GM19395 (cell line): ENCODE measurements at regions not wholly inside any gene's neighbourhood (a gene's known extent, or its start where the extent isn't known, plus 50 kb on each side); places are given as distances from the start of the nearest gene placed in this dataset.
A peak's percentile ranks its signal among the peaks of the same experiment; 100 is the strongest.
"Not testable (repeated sequence)": the region's sequence is repeated elsewhere in the genome, so short reads cannot be mapped to it uniquely, and the experiment has no call there.

Experiments used
- ATAC-seq: cut with Tn5 transposase; IDR thresholded peaks from one replicate; pipeline ENCODE4 v1.9.1; 2021; ENCODE audit warnings: mild to moderate bottlenecking, moderate library complexity; ENCODE audit not compliant: unreplicated experiment

DNA sequence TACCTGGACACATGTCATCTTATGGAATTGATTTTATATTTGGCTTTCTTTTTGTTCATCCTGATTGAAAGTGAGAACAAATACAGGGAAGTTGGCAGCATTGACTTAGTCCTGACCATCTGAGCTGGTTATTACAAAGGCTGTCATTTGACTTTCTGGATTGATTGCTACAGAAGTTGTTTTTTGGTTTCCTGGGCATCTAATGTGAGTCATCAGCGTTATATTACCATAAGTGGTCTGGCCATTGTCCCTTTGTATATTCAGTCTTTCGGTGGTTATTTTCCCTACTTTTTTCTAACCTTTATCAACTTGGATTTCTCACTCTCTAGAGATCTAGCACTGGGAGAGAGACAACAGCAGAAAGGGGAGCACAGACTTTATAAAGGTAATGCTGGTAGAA, 1646.5 kb downstream of the MRPL39 start:
- no peak for ATAC-seq

DNA sequence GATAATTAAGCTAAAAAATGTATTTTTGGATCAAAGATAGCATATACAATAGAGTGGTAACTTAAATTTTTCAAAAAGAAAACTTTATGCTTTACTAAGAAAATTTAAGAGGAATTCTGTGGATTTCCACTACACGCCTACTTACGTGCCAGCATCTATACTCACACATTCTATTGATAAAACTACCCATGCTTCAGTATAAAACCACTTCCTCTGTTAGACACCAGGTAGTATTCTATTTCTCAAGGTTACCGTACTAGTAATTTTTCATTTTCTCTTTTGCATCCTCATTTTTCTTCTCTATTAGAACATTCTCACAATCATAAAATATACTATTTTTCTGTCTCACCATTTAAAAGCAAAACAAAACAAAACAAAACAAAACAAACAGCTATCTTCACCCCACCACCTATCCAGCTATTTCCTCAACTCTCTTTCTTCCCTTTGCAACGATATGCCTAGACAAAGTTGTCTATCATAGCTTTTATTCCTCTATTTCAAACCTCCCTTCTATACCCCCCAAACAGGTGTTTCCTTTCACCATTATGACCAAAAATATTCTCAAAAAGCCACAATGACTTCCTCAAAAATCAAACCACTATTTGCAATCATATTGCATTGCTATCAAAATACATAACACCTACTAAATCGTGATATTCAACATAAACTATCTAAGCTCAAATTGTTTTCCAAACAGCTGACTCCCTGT, 1652.0 kb downstream of the MRPL39 start:
- ATAC-seq = no peak

DNA sequence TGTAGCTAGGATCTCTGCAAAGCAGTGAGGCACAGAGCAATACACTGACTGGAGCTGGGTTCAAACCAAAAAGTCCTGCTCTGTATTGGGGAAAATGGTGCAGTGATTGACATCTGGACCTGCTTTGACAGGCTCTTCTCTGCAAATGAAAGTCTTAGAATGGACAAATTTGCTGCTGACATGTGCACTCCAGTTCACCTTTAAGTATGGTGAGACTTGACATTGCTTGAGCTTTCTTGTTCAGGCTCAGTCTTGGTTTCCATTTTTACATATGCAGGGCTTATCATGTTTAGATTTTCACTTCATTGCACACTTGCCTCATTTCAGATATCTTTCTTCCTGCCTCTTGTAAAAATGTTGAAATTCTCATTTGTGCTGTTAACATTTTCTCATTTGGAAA, 1655.0 kb downstream of the MRPL39 start:
- ATAC-seq = no peak

DNA sequence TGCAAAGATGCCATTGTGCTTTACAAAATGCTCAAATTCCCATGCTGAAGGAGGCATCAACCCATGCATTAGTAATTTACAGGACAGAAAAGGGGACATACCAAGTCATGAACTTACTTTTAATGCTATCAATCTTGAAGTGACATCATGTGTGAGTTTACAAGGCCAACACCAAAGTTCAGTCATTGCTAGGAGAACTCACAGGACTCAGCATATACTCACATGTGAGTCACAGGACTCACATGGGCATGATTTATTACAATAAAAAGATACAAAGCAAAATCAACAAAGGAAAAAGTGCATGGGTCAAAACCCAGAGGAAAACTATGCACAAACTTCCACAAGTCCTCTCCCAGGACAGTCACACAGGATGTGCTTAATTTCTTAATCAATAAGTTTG, 1656.0 kb downstream of the MRPL39 start:
- no peak for ATAC-seq

DNA sequence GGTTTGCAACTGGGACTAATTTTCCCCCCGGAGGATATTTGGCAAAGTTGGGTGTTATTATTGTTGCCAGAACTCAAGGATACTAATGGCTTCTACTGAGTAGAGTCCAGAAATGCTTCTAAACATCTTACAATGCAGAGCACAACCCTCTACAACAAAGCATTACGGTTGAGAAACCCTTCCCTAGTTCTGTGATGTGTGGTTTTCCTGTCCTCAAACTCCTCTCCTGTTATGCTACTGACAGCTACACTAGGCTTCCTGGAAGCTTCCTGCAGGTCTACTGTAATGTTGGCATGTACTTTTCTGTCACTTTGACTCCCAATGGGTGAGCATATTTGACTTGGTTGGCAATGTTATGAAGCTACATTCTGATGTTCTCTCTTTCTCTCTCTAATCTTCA, 1656.9 kb downstream of the MRPL39 start:
- no peak for ATAC-seq

DNA sequence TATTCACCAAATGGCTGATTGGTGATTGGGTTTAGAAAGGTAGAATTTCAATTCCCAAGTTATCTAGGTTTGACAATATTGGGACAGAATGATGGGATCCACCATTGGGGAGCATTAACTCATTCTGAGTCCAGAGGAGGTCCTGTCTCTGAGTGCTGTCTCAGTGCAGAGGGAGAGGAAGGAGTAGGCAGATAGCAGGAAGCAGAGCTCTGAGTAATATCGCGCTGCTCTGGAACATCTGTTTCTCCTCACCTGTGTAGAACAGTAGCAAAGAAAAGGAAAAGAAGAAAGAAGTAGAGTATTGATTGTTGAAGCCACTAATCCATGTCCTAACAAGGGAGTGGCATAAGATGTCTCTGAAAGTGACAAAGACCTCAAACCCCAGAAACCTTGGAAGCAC, 1657.8 kb downstream of the MRPL39 start:
- ATAC-seq = no peak

DNA sequence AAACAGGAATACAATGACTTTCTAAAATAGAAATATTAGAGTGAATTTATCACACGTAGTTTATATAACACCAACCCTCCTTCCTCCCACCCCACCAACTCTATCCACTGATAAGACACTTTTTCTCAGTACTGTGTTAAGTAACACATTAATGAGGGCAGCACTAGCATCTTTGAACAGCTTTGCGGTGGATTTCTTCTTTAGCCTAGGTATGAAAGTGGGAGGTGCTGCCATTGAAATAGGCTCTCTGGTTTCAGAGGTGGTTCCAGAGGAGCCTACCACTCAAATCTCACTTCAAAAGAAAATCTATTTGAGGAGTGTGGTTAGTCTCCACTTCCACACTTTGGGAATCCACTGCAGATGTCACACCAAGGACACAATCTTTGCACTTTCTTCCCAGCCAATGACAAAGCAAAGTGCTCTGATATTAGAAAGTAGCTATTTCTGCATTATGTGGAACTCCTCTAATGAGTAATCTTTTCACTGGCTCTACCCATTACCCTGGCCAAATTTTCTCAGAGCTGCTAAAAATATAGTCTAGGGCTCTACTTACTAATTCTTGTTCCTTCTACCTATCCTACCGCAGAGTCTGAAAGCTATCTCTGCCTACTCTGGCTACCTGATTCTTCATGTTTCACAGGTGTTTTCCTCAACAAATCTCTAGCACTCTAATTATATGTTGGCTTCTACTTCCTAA, 1667.8 kb downstream of the MRPL39 start:
- ATAC-seq = peak; percentile 54

DNA sequence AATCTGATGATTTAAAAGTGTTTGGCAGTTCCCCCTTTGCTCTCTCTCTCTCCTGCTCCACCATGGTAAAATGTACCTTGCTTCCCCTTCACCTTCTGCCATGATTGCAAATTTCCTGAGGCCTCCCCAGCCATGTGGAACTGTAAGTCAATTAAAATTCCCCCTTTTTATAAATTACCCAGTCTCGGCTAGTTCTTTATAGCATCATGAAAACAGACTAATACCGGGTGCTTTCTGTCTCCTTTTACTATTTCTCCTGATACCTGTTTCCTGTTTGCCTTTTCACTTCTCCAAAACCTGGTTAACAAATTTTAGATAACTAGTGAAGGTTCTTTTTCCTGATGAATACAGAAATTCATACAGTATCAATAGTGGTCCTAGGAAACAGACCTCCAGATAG, 1670.3 kb downstream of the MRPL39 start:
- no peak for ATAC-seq

DNA sequence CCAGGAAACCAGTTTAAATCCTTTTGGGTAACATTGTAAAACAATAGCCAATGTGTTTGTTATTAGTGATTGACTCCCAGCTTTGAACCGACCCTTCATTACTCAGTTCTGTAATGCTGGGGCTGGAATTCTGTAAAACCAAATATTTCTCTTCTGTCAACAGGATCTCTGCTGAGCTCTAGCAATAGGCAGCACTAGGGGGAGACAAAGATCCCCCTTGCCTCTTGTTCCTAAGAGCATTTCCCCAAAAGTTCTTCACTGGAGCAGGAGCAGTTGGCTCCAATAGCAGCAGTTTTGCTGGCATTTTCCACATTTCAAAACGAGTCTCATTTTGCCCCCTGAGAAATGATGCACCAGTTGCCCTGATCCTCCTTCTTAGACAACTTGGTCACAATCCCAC, 1671.1 kb downstream of the MRPL39 start:
- ATAC-seq = no peak

DNA sequence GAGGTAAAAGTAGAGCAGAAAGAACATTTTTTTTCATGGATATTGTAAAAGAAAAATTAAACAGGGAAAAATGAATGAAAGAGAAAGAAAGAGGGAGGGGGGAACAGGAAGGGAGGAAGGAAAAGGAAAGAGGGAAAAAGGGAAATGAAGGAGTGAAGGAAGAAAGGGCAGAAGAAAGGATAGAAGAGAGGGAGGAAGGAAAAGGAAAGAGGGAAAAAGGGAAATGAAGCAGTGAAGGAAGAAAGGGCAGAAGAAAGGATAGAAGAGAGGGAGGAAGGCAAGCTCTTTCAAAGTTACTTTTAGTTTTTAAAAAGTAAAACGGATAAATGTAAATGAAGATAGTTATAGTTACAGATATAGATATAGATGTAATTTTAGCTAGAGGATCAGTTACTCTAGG, 1676.7 kb downstream of the MRPL39 start:
- ATAC-seq = no peak

DNA sequence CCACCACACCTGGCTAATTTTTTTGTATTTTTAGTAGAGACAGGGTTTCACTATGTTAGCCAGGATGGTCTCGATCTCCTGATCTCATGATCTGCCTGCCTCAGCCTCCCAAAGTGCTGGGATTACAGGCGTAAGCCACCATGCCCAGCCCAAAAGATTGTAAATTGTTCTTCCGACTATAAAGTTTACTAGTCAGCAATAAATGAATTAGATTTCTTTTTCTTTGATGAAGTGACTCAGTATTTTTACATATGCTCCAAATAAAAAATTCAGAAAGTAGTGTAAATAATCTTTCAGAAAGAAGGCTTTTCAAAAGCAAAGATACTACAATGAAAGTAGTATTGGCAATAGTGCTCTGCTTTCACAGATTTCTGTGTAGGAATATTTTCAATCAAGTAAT, 1680.9 kb downstream of the MRPL39 start:
- not testable (repeated sequence) for ATAC-seq

DNA sequence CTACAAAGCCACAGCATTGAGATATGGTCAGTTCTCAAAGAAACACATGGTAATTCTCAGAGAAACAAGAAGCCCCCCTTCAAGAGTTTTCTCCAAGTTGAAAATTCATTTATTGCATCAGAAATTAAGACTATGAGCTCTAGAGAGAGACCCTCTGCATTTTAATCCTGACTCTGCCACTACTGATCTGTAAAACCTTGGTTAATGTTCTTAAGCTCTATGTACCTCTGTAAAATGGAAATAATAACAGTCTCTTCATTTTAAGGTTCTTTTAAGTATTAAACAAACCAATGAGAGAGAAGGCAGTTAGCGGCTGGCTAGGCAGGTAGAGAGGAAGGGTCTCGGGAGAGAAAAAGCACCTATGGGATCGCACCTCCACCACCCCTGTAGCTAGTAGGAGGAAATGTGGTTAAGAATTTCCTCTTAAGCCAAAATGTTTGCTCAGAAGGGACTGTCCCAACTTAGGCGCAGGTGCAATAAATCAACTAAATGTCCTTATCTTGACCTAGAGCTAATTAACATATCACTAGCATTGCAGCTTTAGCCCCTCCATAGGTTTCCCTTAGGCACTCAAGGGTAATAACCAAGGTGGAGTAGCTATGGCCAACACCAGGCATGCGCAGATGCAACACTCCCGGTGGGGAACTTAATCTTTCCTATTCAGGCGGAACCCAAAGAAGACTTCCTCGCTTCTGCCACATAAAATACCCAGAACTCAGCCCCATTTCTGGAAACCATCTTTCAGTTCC, 1685.4 kb downstream of the MRPL39 start:
- no peak for ATAC-seq

DNA sequence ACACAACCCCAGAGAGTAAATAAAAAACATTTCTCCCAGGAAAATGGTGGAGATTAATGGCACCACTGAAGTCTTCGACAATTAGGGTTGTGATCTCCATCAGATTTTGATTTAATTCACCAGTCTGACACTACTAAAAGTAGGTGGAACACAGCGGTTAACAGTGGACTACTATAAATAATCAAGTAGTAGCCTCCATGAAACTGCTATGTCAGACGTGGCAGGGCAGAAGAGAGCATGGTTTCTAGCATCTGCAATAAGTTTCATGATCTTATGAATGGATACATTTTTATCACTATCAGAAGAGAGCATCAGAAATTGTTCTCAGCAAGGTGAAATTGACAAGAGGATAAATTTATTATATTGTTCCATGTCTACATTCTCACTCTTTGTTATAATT, 1706.6 kb downstream of the MRPL39 start:
- no peak for ATAC-seq

DNA sequence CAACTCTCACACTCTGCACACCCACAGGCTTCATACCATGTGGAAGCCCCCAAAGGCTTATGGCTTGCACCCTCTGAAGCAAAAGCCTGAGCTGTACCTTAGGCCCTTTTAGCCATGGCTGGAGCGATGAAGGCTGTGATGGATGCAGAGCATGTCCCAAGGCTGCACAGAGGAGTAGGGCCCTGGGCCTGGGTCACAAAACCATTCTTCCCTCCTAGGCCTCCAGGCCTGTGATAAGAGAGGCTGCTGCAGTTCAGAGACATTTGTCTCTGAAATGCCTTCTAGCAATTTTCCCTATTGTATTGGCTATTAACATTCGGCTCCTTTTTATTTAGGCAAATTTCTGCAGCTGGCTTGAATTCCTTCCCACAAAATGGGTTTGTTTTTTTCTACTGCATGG, 1707.7 kb downstream of the MRPL39 start:
- ATAC-seq = no peak

DNA sequence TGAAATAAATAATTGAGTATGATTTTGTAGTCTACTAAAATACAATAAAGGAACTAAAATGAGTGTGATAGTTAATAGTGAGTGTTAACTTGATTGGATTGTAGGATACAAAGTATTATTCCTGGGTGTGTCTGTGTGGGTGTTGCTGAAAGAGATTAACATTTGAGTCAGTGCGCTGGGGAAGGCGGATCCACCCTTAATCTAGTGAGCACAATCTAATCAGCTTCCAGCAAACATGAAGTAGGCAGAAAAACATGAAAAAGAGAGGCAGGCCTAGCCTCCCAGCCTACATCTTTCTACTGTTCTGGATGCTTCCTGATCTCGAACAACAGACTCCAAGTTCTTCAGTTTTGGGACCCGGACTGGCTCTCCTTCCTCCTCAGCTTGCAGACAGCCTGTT, 1716.6 kb downstream of the MRPL39 start:
- ATAC-seq = no peak

DNA sequence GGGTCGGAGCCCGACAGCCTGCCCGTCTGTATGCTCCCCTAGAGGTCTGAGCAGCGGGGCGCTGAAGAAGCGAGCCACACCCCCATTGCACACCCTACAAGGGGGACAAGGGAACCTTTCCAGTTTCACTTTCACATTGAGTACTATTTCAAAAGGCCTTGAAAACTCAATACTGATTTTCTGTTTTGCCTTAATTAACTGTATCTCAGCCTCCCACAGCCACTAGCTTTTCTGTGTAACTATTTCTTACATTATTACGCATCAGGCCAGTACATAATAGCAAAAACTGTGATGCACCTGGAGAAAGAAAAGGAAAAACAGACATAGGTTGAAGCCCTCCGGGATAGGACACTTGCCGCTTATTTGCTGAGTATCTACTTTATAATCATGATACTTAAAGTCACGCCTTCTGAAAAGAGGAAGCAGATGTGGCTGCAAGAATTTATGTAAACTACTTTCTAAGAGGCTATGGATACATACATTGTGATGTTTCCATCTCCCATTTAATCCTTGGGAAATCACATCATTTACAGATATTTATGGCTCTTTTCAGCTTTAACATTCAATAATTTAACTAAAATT, 1719.5 kb downstream of the MRPL39 start:
- ATAC-seq = peak; percentile 90

DNA sequence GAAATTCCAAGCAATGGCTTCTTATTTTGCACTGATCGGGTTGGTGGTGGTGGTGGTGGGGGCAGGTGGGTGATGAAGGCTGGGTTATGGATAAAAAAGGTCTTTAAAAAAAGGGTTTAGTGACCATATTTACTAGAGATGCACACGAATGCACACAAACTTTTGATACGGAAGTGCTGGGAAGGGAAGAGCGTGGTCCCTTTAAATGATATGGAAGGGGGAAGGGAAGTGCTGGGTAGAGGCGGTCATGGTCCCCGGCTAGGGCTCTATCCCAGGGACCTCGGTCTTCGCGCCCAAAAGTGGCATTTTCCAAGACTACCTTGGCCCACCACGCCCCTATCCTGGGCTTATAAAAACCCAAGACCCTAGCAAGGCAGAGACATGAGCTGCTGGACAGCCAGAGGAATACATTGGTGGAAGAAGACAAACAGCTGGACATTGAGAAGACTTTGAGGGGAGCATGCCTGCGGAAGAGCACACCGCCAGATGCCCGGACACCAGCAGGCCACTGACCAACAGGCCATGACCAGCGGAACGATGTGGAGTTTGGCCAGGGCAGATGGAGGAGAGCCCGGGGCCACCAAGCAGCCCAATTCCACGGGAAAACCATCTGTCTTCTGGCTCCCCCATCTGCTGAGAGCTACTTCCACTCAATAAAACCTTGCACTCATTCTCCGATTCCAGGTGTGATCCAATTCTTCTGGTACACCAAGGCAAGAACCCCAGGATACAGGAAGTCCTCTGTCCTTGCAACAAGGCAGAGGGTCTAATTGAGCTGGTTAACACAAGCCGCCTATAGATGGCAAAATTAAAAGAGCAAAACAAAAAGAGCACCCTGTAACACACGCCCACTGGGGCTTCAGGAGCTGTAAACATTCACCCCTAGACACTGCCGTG, 1720.2 kb downstream of the MRPL39 start:
- ATAC-seq = no peak

DNA sequence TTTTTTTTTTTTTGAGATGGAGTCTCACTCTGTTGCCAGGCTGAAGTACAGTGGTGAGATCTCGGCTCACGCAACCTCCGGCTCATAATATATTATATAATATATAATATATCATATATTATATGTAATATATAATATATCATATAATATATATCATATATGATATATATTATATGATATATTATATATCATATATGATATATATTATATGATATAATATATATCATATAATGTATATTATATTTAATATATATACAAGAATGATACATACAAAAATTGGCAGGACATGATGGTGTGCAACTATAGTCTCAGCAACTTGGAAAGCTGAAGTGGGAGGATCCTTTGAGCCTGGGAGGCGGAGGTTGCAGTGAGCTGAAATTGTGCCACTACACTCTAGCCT, 1725.5 kb downstream of the MRPL39 start:
- no peak for ATAC-seq

DNA sequence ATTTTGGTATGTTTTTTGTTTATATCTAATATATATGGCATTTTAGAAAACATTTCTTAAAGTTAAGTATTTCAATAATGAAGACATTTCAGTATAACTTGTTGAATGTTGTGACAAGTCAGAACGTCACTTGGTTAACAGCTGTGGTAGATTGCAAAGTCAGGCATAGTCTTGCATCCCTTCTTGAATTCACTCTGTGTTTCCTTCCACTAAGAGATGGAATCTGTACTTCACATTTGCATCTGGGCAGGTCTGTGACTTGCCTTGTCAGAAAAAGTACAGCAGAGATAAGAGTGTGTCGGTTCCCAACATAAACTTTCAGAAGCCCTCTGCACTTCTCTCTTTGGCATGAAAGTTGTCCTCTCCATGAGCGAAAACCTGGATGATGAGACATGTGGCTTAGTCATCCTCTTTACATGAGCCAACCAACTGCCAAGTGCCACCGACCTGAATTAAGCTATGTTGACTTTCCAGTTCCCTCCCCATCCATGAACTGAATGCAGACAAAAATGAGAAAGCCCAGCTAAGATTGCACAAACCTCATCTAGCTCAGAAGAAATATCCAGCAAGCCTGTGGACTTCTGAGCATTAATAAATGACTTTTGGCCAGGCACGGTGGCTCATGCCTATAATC, 1730.2 kb downstream of the MRPL39 start:
- ATAC-seq = no peak

DNA sequence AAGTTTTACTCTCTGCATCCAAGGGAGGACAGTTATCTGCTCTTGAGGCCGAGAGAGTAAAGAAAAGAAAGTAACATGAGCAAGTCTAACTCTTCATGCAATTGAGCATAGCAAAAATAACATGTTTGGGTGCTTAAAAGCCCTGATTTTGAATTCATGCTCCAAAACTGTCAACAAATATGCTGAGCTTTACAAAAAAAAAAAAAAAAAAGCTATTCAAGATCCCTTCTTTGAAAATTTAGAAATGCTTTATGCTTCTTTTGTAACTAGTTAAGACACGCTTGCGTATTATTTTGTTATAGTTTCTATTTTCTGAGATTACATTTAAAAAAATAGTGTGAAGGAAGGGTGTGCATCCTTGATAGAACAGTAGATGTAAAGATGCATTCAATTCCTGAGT, 1733.0 kb downstream of the MRPL39 start:
- no peak for ATAC-seq
